Trophoblast cell (in vitro differentiated cells and primary cell): ENCODE measurements at regions not wholly inside any gene's neighbourhood (a gene's known extent, or its start where the extent isn't known, plus 50 kb on each side); places are given as distances from the start of the nearest gene placed in this dataset.

Experiments used
- DNase-seq, 2 donors: peaks; one replicate each; pipeline ENCODE4 v3.0.0-alpha.2; 2016
- H2AFZ ChIP-seq: 2 replicates; pipeline ENCODE4 v1.6.1; 2013; ENCODE audit warnings: low read length, moderate library complexity, mild to moderate bottlenecking; ENCODE audit not compliant: insufficient read depth, poor library complexity
- H2AK5ac ChIP-seq: 2 replicates; pipeline ENCODE4 v1.6.1; 2013; ENCODE audit warnings: mild to moderate bottlenecking, low read length
- H2BK120ac ChIP-seq: 2 replicates; pipeline ENCODE4 v1.6.1; 2013; ENCODE audit warnings: low read length, mild to moderate bottlenecking, moderate library complexity; ENCODE audit not compliant: insufficient read depth, poor library complexity
- H2BK12ac ChIP-seq: 2 replicates; pipeline ENCODE4 v1.6.1; 2013; ENCODE audit warnings: mild to moderate bottlenecking, low read length, moderate library complexity
- H2BK5ac ChIP-seq: 2 replicates; pipeline ENCODE4 v1.6.1; 2013; ENCODE audit warnings: low read length, low read depth, moderate library complexity, mild to moderate bottlenecking; ENCODE audit not compliant: poor library complexity
- H3K14ac ChIP-seq: 2 replicates; pipeline ENCODE4 v1.6.1; 2013; ENCODE audit warnings: mild to moderate bottlenecking, low read length
- H3K18ac ChIP-seq: 2 replicates; pipeline ENCODE4 v1.6.1; 2013; ENCODE audit warnings: mild to moderate bottlenecking, low read length
- H3K23ac ChIP-seq: 2 replicates; pipeline ENCODE4 v1.6.1; 2013; ENCODE audit warnings: low read length
- H3K27ac ChIP-seq: 2 replicates; pipeline ENCODE4 v1.5.1; 2013; ENCODE audit warnings: low read depth, mild to moderate bottlenecking, inconsistent platforms, low read length, moderate library complexity
- H3K27me3 ChIP-seq: 2 replicates; pipeline ENCODE4 v1.6.1; 2013; ENCODE audit warnings: inconsistent platforms, mild to moderate bottlenecking, low read length, moderate library complexity; ENCODE audit not compliant: insufficient read depth
- H3K36me3 ChIP-seq, 2 experiments: 1 replicate in 1 of 2; 2 replicates in 1 of 2; pipeline ENCODE4 v1.6.1; 2013; ENCODE audit warnings: low read length in 2 of 2, mild to moderate bottlenecking in 2 of 2, moderate library complexity in 1 of 2; ENCODE audit not compliant: insufficient read depth in 2 of 2, control insufficient read depth in 1 of 2
- H3K4ac ChIP-seq: 2 replicates; pipeline ENCODE4 v1.6.1; 2013; ENCODE audit warnings: low read depth, mild to moderate bottlenecking, low read length, moderate library complexity
- H3K4me1 ChIP-seq, 2 experiments: 1 replicate in 1 of 2; 2 replicates in 1 of 2; pipeline ENCODE4 v1.6.1; 2013; ENCODE audit warnings: low read length in 2 of 2, mild to moderate bottlenecking in 2 of 2, moderate library complexity in 1 of 2; ENCODE audit not compliant: insufficient read depth in 2 of 2, control insufficient read depth in 1 of 2
- H3K4me2 ChIP-seq: 2 replicates; pipeline ENCODE4 v1.6.1; 2013; ENCODE audit warnings: inconsistent platforms, mild to moderate bottlenecking, low read length, moderate library complexity
- H3K4me3 ChIP-seq: 2 replicates; pipeline ENCODE4 v1.5.1; 2013; ENCODE audit warnings: mild to moderate bottlenecking, low read depth, low read length, inconsistent platforms
- H3K79me1 ChIP-seq: one replicate; pipeline ENCODE4 v1.6.1; 2013; ENCODE audit warnings: low read length
- H3K79me2 ChIP-seq: 2 replicates; pipeline ENCODE4 v1.6.1; 2013; ENCODE audit warnings: low read length, mild to moderate bottlenecking; ENCODE audit not compliant: control insufficient read depth, insufficient read depth, poor library complexity
- H3K9ac ChIP-seq: 2 replicates; pipeline ENCODE4 v1.6.1; 2013; ENCODE audit warnings: mild to moderate bottlenecking, low read length
- H3K9me3 ChIP-seq: 2 replicates; pipeline ENCODE4 v1.6.1; 2013; ENCODE audit warnings: low read depth, mild to moderate bottlenecking, control low read depth, inconsistent platforms, low read length; ENCODE audit not compliant: insufficient read depth
- H4K12ac ChIP-seq: 2 replicates; pipeline ENCODE4 v1.6.1; 2013; ENCODE audit warnings: low read depth, mild to moderate bottlenecking, low read length, moderate library complexity
- H4K8ac ChIP-seq: 2 replicates; pipeline ENCODE4 v1.6.1; 2013; ENCODE audit warnings: low read depth, mild to moderate bottlenecking, low read length, moderate library complexity
- H4K91ac ChIP-seq: one replicate; pipeline ENCODE4 v1.6.1; 2013; ENCODE audit warnings: low read depth, mild to moderate bottlenecking, low read length, moderate library complexity
- WGBS: extraction: QIAGEN DNeasy Blood & Tissue Kit; methylation state at CpG from one replicate; pipeline ENCODE4 v1.1.7; 2013; ENCODE audit warnings: missing lambda C conversion rate; ENCODE audit not compliant: insufficient read length, insufficient coverage; ENCODE audit errors: extremely low coverage; 5-methylcytosine and 5-hydroxymethylcytosine counted together

- Histone ChIP-seq H3K4ac (no peak overlapping the region), H2BK5ac (no peak overlapping the region), H3K14ac (no peak overlapping the region), H3K4me2 (no peak overlapping the region), H2AFZ (no peak overlapping the region), H3K79me1 (no peaks in the 10 kb centered on the region), H3K36me3 (no peaks in the 10 kb centered on the region), H3K4me3 (no peak overlapping the region), H3K4me1 (no peaks in the 10 kb centered on the region), H3K79me2 (no peaks in the 10 kb centered on the region), H3K9ac (no peak overlapping the region), H2AK5ac (no peak overlapping the region), H3K27me3 (no peaks in the 10 kb centered on the region), H4K12ac (no peak overlapping the region), H2BK120ac (no peak overlapping the region), H3K9me3 (no peaks in the 10 kb centered on the region), H4K8ac (no peak overlapping the region), H3K18ac (no peak overlapping the region), H4K91ac (no peak overlapping the region), H3K27ac (no peak overlapping the region), H3K23ac (no peak overlapping the region), H2BK12ac (no peak overlapping the region)
- no peak for DNase-seq
- WGBS = no CpG with 5 or more reads among the region's 7 CpGs
Observed at GRCh38 chr5:5616247-5616895, 193.9 kb downstream of the ICE1 start.

DNA sequence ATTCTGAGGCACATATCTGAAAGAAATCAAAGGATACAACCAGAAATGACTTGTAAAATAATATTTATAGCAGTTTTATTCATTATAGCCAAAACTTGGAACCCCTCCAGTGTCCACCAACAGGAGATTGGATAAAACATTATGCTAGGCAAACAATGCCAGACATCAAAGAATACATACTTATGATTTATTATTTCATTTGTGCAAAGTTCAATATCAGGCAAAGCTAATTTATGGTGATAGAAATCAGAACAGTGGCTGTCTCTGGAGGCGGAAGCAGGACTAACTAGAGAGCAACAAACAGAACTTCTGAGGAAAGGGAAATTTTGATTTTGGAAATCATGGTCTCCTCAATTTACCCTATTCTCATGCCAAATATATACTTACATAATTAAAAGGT, 193.1 kb downstream of the ICE1 start:
- Histone ChIP-seq H3K9me3 (no peaks in the 10 kb centered on the region), H3K36me3 (no peaks in the 10 kb centered on the region), H2BK120ac (no peak overlapping the region), H2BK5ac (no peak overlapping the region), H3K23ac (no peak overlapping the region), H3K9ac (no peak overlapping the region), H2BK12ac (no peak overlapping the region), H3K18ac (no peak overlapping the region), H3K4me3 (no peak overlapping the region), H3K4ac (no peak overlapping the region), H3K14ac (no peak overlapping the region), H3K27me3 (no peaks in the 10 kb centered on the region), H2AFZ (no peak overlapping the region), H3K79me1 (no peaks in the 10 kb centered on the region), H3K27ac (no peak overlapping the region), H4K8ac (no peak overlapping the region), H2AK5ac (no peak overlapping the region), H3K79me2 (no peaks in the 10 kb centered on the region), H4K12ac (no peak overlapping the region), H3K4me2 (no peak overlapping the region), H3K4me1 (no peaks in the 10 kb centered on the region), H4K91ac (no peak overlapping the region)
- no peak for DNase-seq
- no CpG with 5 or more reads among the region's 1 CpG for WGBS

GRCh38 chr5:5613261-5613990, 190.9 kb downstream of the ICE1 start:
- no CpG with 5 or more reads among the region's 6 CpGs for WGBS
- H3K79me2 ChIP-seq = no peaks in the 10 kb centered on the region
- no peaks in the 10 kb centered on the region for H3K27me3 ChIP-seq

GRCh38 chr5:5612096-5612495, 189.6 kb downstream of the ICE1 start:
- H4K12ac ChIP-seq = no peak overlapping the region
- H2BK5ac ChIP-seq = no peak overlapping the region
- no peaks in the 10 kb centered on the region for H3K36me3 ChIP-seq
- no peak overlapping the region for H2AFZ ChIP-seq
- H3K27me3 ChIP-seq = no peaks in the 10 kb centered on the region
- DNase-seq = no peak
- no peaks in the 10 kb centered on the region for H3K79me1 ChIP-seq
- no peaks in the 10 kb centered on the region for H3K9me3 ChIP-seq
- no CpG with 5 or more reads among the region's 2 CpGs for WGBS
- no peaks in the 10 kb centered on the region for H3K4me1 ChIP-seq
- H4K8ac ChIP-seq = no peak overlapping the region
- no peak overlapping the region for H3K18ac ChIP-seq
- H3K14ac ChIP-seq = no peak overlapping the region
- no peaks in the 10 kb centered on the region for H3K79me2 ChIP-seq
- no peak overlapping the region for H3K4me3 ChIP-seq
- H3K27ac ChIP-seq = no peak overlapping the region
- H3K9ac ChIP-seq = no peak overlapping the region
- H2AK5ac ChIP-seq = no peak overlapping the region
- H3K4ac ChIP-seq = no peak overlapping the region
- no peak overlapping the region for H3K4me2 ChIP-seq
- no peak overlapping the region for H2BK120ac ChIP-seq
- H2BK12ac ChIP-seq = no peak overlapping the region
- no peak overlapping the region for H4K91ac ChIP-seq
- no peak overlapping the region for H3K23ac ChIP-seq

More at GRCh38 chr5:5613261-5613990, 190.9 kb downstream of the ICE1 start:
- Histone ChIP-seq H3K4me1 (no peaks in the 10 kb centered on the region), H4K91ac (no peak overlapping the region), H4K8ac (no peak overlapping the region), H3K36me3 (no peaks in the 10 kb centered on the region), H3K14ac (no peak overlapping the region), H3K4me2 (no peak overlapping the region), H2AFZ (no peak overlapping the region), H3K27ac (no peak overlapping the region), H3K18ac (no peak overlapping the region), H2BK12ac (no peak overlapping the region), H3K9me3 (no peaks in the 10 kb centered on the region), H2BK120ac (no peak overlapping the region), H3K79me1 (no peaks in the 10 kb centered on the region), H2AK5ac (no peak overlapping the region), H3K4me3 (no peak overlapping the region), H2BK5ac (no peak overlapping the region), H3K23ac (no peak overlapping the region), H3K9ac (no peak overlapping the region), H3K4ac (no peak overlapping the region), H4K12ac (no peak overlapping the region)
- no peak for DNase-seq
